Memory B cell (primary cell): ENCODE measurements at regions not wholly inside any gene's neighbourhood (a gene's known extent, or its start where the extent isn't known, plus 50 kb on each side); places are given as distances from the start of the nearest gene placed in this dataset.

ENCODE experiments used
- ATAC-seq: fragments of 150-1000 bp; cut with Tn5 transposase; 2 replicates; pipeline ENCODE4 v1.10.0; 2021; ENCODE audit warnings: low read depth, mild to moderate bottlenecking, moderate library complexity
- DNase-seq, 2 donors: peaks; one replicate each; pipeline ENCODE4 v3.0.0; 2022; ENCODE audit warnings: low spot score in 2 of 2
- H3K27ac Mint-ChIP-seq: one replicate; pipeline ENCODE4 v1.8.0; 2022; ENCODE audit warnings: mild to moderate bottlenecking, moderate library complexity, mixed read lengths
- H3K27me3 Mint-ChIP-seq: one replicate; pipeline ENCODE4 v1.8.0; 2022; ENCODE audit warnings: mixed read lengths
- H3K36me3 Mint-ChIP-seq: one replicate; pipeline ENCODE4 v1.8.0; 2022; ENCODE audit warnings: mild to moderate bottlenecking, mixed read lengths
- H3K4me1 Mint-ChIP-seq: one replicate; pipeline ENCODE4 v1.8.0; 2022; ENCODE audit warnings: mixed read lengths
- H3K4me3 Mint-ChIP-seq: one replicate; pipeline ENCODE4 v1.8.0; 2022; ENCODE audit warnings: mild to moderate bottlenecking, moderate library complexity, mixed read lengths
- H3K9me3 Mint-ChIP-seq: one replicate; pipeline ENCODE4 v1.8.0; 2022; ENCODE audit warnings: mixed read lengths

DNA sequence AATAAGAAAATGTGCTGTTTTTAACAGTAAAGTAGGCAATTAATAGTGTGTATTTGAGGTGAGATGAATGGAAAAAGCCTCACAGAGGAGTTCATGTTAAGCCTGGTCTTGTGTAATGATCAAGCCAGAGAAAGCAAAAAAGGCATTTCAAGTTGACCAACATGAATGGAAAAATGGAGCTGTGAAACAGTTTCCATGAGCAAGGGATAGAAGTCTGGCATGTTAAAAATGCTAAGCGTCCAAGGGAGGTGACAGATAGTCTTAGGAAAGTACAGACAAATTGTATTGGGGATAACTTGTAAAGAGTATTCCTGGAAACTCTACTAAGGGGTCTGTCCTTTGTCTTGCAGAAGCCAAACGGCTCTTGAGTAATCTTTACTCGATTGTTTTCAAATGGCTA, 506.8 kb upstream of the ATXN8OS start:
- Mint-ChIP-seq H3K36me3 (no peaks in the 10 kb centered on the region), H3K4me1 (no peaks in the 10 kb centered on the region), H3K4me3 (no peak overlapping the region), H3K9me3 (peaks cover 2% of the 10 kb centered on the region), H3K27me3 (no peaks in the 10 kb centered on the region), H3K27ac (no peak overlapping the region)
- DNase-seq (no peak), ATAC-seq (no peak)

DNA sequence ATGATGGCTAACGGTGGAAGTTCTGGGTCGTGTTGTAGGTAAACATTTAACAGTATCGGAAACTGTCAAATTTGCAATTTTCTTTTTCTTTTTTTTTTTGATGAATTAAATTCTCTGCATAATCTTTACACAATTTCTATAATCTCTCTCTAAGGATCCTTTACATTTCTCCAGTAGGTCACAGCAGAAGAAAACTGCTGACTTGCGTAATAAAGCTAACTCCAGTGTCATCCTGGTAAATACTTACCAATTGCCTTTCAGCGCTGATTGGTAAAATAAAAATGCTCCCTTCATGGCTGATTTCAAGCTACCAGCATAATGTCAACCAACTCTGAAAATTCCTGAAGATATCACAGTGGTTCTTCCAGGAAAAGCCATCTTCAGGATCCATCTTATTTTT, 510.5 kb upstream of the ATXN8OS start:
- Mint-ChIP-seq H3K4me3 (no peak overlapping the region), H3K27ac (no peak overlapping the region), H3K36me3 (no peaks in the 10 kb centered on the region), H3K27me3 (no peaks in the 10 kb centered on the region), H3K4me1 (no peaks in the 10 kb centered on the region), H3K9me3 (no peaks in the 10 kb centered on the region)
- ATAC-seq (no peak), DNase-seq (no peak)

DNA sequence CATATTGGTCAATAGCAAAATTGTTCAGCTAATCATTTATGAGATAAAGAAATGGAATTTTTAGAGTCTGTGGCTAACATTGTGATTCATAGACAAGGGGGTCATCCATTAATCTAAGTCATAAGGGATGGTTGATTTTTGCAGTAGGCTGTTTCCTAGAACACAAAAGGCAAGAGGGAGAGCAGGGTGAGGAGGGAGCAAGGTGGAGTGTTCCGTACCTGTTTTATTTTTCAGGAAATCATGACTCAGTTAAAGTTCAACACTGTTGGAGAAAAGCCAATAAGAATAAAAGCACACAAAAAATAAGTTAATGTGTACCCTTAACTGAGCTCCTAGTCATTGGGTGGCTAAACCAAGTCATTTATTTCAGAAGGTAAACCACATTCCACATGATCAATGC, 512.4 kb upstream of the ATXN8OS start:
- DNase-seq (no peak), ATAC-seq (no peak)
- Mint-ChIP-seq H3K4me1 (no peaks in the 10 kb centered on the region), H3K4me3 (no peak overlapping the region), H3K27me3 (no peaks in the 10 kb centered on the region), H3K36me3 (no peaks in the 10 kb centered on the region), H3K27ac (no peak overlapping the region), H3K9me3 (no peaks in the 10 kb centered on the region)

DNA sequence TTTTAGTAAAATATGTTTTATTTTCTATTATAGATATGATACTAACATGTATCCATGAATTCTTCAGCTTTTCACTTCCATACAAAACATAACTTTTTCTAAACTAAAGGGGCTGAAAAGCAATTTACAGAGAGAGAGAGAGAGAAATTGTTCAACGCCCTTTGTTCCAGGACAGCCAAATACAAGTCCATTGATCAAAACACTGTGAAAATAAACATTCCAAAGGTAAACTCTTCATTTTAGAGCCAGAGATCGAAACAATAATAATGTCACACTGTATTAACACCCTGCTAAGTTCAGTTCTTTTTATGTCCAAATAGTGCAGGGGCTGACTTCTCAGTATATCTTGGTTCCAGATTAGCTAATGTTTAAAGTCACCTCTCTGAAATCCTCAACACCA, 516.2 kb upstream of the ATXN8OS start:
- H3K27ac Mint-ChIP-seq: no peak overlapping the region
- H3K9me3 Mint-ChIP-seq: no peaks in the 10 kb centered on the region
- no peak overlapping the region for H3K4me3 Mint-ChIP-seq
- no peak for DNase-seq
- no peaks in the 10 kb centered on the region for H3K4me1 Mint-ChIP-seq
- no peaks in the 10 kb centered on the region for H3K36me3 Mint-ChIP-seq
- no peaks in the 10 kb centered on the region for H3K27me3 Mint-ChIP-seq
- ATAC-seq: no peak

DNA sequence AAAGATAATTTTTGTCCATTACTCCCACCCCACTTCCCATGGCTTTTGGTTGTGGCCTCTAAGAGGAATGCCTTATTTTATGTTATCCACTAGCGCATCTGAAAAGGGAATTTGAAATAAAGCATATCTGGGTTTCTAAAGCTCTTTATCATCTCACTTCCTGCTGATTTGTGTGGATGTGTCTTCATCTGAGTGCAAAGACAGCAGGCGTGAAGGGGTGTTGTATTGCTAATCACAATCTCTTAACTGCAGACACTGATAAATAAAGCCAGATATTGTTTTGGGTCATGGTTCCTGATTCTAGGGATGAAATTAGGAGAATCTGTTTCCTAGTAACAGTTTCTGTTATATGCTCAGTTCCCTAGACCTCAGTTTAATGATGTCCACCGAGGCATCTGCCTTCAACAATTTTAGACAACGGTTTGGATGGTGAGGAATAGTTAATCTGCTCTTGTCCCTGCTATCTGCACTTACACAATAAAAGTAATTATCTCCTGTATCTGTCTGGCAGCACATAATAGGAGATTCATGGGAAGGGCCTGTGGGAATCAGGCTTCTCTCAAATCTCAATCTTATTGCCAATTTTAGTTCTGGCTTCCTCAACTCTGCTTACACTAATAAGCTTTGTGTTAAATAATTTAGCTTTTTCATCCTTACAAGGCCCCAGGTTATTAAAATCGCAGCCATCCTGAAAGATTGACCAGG, 517.9 kb upstream of the ATXN8OS start:
- no peak overlapping the region for H3K4me3 Mint-ChIP-seq
- H3K9me3 Mint-ChIP-seq: no peaks in the 10 kb centered on the region
- ATAC-seq (no peak), DNase-seq (no peak)
- H3K27ac Mint-ChIP-seq: no peak overlapping the region
- H3K4me1 Mint-ChIP-seq: no peaks in the 10 kb centered on the region
- no peaks in the 10 kb centered on the region for H3K36me3 Mint-ChIP-seq
- no peaks in the 10 kb centered on the region for H3K27me3 Mint-ChIP-seq

DNA sequence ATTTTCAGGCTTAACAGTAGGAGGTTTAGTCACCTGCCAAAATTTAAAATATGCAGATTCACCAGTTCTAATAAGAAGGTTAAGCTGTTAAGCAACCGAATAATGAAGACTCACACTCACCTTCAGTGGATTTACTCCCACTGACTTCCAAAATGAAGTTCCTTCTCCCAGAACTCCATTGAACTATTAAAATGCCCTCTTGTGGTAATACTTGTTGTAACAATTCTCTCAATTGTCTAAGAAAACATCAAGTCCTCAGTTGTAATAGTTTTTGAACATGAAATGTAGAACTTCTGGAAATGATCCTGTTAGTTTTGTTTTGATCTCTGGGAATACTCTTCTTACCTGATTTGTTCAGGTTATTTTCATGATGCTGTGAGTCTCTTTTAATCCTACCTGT, 522.0 kb upstream of the ATXN8OS start:
- Mint-ChIP-seq H3K4me1 (no peaks in the 10 kb centered on the region), H3K27me3 (no peaks in the 10 kb centered on the region), H3K4me3 (no peak overlapping the region), H3K27ac (no peak overlapping the region), H3K9me3 (no peaks in the 10 kb centered on the region), H3K36me3 (no peaks in the 10 kb centered on the region)
- no peak for ATAC-seq
- DNase-seq: no peak

DNA sequence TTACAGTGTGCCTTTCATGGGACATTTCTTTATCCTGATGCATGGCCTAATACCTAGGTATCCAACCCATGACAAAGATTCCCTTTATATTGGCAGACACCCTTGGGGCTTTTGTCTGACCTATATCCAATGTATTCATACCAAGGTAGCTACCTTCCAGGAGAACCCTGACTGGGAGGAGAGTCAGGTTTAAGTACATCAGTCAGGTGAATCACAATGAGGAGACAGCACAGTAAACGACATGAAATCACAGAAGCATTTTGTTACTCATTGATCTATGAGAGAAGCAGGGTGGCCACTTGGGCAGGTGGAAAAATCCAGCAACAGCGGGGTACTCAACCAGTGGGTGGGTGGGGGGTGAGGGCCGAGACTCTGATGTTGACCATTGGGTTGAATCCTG, 527.4 kb upstream of the ATXN8OS start:
- H3K36me3 Mint-ChIP-seq: no peaks in the 10 kb centered on the region
- H3K9me3 Mint-ChIP-seq: peaks cover 4% of the 10 kb centered on the region
- no peaks in the 10 kb centered on the region for H3K27me3 Mint-ChIP-seq
- no peak overlapping the region for H3K27ac Mint-ChIP-seq
- H3K4me3 Mint-ChIP-seq: no peak overlapping the region
- DNase-seq (no peak), ATAC-seq (no peak)
- no peaks in the 10 kb centered on the region for H3K4me1 Mint-ChIP-seq

DNA sequence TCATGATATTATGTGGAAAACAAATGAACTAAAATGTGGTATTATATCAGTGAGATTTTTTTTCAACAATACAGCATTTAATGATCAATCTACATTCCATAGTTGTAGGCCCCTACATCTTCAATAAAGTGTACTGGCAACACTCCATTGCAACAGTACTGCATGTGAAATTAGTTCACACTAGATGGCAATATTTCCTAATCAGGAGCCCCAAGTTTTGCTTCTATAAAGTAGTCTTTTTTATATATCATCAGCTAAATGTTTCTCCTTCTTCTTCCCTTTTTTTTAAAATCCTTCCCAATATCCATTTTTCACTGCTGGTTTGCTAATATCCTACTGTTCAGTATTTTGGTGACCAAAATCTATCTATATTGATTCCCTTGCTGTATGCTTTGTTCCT, 528.3 kb upstream of the ATXN8OS start:
- Mint-ChIP-seq H3K27ac (no peak overlapping the region), H3K36me3 (no peaks in the 10 kb centered on the region), H3K4me1 (no peaks in the 10 kb centered on the region), H3K4me3 (no peak overlapping the region), H3K9me3 (peaks cover 4% of the 10 kb centered on the region), H3K27me3 (no peaks in the 10 kb centered on the region)
- ATAC-seq (no peak), DNase-seq (no peak)

DNA sequence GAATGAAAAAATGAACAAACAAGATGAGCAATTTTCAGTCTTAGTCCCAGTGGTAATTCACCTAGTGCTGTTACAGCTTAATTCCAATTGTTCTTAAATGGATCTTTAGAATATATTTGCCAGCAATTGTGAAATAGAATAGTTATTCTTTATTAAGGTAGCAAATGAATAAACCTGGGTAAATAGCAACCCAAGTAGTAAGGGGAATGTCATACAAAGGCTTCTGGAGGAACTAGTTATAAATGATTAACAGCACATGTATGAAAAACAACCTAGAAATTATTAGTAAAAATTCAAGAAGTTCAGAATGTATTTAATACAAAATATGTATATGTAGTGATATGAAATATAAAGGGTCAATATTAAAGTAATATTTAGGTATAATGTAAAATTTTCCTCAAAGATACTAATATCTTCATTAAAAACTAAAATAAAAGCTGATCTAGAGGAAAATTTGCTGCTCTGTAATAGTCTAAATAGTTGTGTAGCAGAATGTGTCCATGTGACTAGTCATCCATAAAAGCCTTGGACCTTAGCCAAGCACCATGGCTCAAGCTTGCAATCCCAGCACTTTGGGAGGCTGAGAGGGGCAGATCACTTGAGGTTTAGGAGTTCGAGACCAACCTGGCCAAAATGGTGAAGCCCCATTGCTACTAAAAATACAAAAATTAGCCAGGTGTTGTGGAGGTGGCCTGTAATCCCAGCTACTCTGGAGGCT, 535.9 kb upstream of the ATXN8OS start:
- ATAC-seq (no peak), DNase-seq (no peak)
- H3K4me3 Mint-ChIP-seq: no peak overlapping the region

DNA sequence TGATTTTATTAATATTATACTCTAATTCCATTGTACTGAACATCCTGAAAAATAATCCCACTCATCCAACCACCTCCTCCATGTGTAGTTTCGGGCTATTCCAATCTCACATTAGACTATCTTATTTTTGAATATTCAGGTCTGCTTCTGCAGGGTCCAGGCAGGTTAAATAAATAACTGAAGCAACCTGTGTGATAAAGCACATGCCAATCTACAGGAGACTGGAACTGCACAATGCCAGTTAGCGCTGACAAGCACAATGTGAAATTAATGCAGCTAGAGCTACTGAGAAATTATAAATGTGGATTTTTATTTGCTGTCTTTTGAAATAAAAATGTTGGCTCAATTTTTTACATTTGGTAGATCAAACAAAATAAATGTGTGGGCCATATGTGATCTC, 540.1 kb upstream of the ATXN8OS start:
- peaks cover 3% of the 10 kb centered on the region for H3K9me3 Mint-ChIP-seq
- DNase-seq (no peak), ATAC-seq (no peak)
- H3K4me3 Mint-ChIP-seq: no peak overlapping the region
- no peaks in the 10 kb centered on the region for H3K36me3 Mint-ChIP-seq
- H3K27ac Mint-ChIP-seq: no peak overlapping the region
- no peaks in the 10 kb centered on the region for H3K4me1 Mint-ChIP-seq
- no peaks in the 10 kb centered on the region for H3K27me3 Mint-ChIP-seq

More for the DNA sequence above, 535.9 kb upstream of the ATXN8OS start:
- Mint-ChIP-seq H3K36me3 (no peaks in the 10 kb centered on the region), H3K27me3 (no peaks in the 10 kb centered on the region), H3K9me3 (peaks cover 6% of the 10 kb centered on the region), H3K27ac (no peak overlapping the region), H3K4me1 (no peaks in the 10 kb centered on the region)

DNA sequence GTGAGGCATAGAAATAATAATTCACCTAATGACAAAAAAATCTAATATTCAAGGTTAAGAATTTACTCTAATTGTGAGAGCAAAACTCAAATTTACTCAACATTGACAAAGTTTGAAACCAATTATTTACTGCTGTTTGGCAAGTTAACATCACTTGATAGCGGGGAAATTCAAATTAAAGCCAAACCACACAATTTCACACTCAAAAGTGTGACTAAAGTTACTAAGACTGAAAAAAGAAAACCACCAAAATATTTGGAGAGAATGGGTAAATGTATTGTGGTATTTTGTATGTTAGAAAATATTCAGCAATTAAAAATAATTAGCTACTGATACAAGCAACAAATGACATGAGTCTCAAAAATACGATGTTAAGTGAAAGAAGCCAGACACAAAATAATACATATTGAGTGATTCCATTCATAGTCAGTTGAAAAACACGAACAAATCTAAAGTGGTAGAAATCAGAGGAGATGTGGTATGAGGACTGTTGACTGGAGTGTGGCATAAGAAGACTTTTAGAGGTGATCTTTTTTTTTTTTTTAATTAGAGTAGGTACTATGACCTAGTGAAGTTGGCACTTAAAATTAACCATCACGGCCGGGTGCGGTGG, 541.4 kb upstream of the ATXN8OS start:
- Mint-ChIP-seq H3K9me3 (peaks cover 6% of the 10 kb centered on the region), H3K27ac (no peak overlapping the region), H3K4me1 (no peaks in the 10 kb centered on the region), H3K27me3 (no peaks in the 10 kb centered on the region), H3K4me3 (no peak overlapping the region), H3K36me3 (no peaks in the 10 kb centered on the region)
- ATAC-seq: no peak
- no peak for DNase-seq

DNA sequence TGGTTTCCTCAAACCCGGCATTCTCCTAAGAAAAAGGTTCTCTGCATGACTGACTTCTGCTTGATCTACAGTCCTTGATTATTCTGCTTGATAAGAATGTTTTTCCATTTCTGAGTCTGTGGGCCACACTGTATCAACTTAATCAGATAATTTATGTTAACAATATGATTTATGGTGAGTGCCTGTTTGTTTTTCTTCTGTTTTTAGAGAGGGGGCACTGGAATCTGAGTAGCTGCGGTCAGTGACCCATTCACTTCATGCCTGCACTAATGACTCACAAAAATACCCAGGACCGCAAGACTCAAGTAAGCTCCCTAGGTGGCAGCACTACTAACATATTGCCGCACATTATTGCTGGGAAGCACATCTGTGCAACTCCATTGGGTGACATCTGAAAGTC, 542.3 kb upstream of the ATXN8OS start:
- H3K27ac Mint-ChIP-seq: no peak overlapping the region
- H3K4me1 Mint-ChIP-seq: no peaks in the 10 kb centered on the region
- ATAC-seq (no peak), DNase-seq (no peak)
- peaks cover 6% of the 10 kb centered on the region for H3K9me3 Mint-ChIP-seq
- no peaks in the 10 kb centered on the region for H3K27me3 Mint-ChIP-seq
- H3K36me3 Mint-ChIP-seq: no peaks in the 10 kb centered on the region
- no peak overlapping the region for H3K4me3 Mint-ChIP-seq

DNA sequence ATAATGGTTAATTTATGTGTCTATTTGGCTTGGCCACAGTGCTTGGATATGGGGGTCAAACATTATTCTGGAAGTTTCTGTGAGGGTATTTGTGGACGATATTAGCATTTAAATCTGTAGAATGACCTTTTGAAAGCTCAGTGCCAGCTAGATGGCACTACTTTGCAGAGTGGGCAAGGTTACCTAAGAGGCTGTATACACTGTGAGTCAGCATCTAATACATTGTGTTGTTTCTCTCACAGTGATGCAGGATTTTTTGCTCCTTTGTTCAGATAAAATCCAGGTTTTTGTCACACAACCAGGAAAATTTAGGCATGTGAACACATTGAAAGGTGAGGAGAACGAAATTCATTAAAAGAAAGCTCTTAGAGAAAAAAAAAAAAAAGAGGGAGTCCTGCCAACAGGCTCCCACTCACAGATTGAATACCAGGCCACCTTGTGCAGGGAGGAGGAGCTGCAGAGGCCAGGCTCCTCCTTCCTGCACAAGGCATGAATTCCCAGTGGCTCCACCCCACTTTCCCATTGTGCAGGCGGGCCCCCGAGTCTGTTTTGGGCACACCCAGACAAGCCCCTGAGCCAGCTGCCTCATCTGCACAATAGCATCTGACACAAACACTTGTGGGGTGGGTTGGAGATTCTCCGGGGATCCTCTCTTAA, 551.0 kb upstream of the ATXN8OS start:
- no peak overlapping the region for H3K4me3 Mint-ChIP-seq
- no peaks in the 10 kb centered on the region for H3K9me3 Mint-ChIP-seq
- ATAC-seq: no peak
- no peaks in the 10 kb centered on the region for H3K27me3 Mint-ChIP-seq
- no peak overlapping the region for H3K27ac Mint-ChIP-seq
- no peaks in the 10 kb centered on the region for H3K36me3 Mint-ChIP-seq
- no peaks in the 10 kb centered on the region for H3K4me1 Mint-ChIP-seq
- DNase-seq: no peak

DNA sequence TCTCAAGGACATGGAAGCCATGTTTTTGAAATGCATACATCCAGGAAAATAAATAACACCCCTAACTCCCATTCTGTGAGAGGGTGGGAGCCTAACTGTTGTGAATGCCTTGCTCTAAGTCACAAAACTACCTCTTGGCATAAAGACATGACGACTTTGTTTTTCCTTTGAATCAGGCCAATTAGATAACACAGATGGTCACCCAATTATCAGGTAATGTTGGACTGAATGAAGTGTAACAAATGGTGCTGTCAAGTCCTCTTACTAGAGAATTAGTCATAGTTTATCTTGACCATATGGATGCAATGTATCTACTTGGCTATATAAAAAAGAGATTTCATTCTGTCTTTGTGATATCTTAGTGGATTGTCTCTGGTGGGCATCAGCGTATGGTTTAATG, 553.6 kb upstream of the ATXN8OS start:
- ATAC-seq (no peak), DNase-seq (no peak)
- Mint-ChIP-seq H3K4me3 (no peak overlapping the region), H3K27me3 (no peaks in the 10 kb centered on the region), H3K36me3 (no peaks in the 10 kb centered on the region), H3K4me1 (no peaks in the 10 kb centered on the region), H3K27ac (no peak overlapping the region), H3K9me3 (no peaks in the 10 kb centered on the region)
